ENCODE measurements at regions not wholly inside any gene's neighbourhood (a gene's known extent, or its start where the extent isn't known, plus 50 kb on each side); places are given as distances from the start of the nearest gene placed in this dataset.

- TF ChIP-seq CTCF (IDR thresholded peaks at IDR 0.05) = no peak
- no peak for TF ChIP-seq ZFX (IDR thresholded peaks at IDR 0.05; ENCODE audit: borderline replicate concordance)
These were observed 82.6 kb upstream of the CCDC91 start for GRCh38 chr12:28107679-28108078.

All from 22Rv1 (cell line).